ENCODE measurements at regions not wholly inside any gene's neighbourhood (a gene's known extent, or its start where the extent isn't known, plus 50 kb on each side); places are given as distances from the start of the nearest gene placed in this dataset.
A peak's percentile ranks its signal among the peaks of the same experiment; 100 is the strongest.

DNA sequence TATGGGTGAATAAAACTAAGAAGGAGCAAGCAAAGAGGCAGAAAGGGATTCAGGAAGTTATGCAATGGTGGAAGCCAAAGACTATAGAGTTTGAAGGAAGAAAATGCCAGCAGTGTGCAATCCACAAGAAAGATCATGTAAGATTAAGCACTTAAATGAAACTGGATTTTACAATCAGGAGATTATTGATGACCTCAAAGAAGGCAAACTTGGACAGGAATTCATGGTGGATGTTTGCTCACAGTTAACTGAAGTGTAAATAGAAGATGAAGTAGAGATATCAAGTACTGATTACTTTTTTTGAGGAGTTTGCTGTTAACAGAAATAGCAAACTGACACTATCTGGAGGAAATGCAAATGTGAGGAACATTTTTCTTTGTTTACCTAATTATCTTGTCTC, 308.9 kb downstream of the RND3 start:
- intact Hi-C loops (cut with DNase I): no loop called here
- DNase-seq: no peak

DNA sequence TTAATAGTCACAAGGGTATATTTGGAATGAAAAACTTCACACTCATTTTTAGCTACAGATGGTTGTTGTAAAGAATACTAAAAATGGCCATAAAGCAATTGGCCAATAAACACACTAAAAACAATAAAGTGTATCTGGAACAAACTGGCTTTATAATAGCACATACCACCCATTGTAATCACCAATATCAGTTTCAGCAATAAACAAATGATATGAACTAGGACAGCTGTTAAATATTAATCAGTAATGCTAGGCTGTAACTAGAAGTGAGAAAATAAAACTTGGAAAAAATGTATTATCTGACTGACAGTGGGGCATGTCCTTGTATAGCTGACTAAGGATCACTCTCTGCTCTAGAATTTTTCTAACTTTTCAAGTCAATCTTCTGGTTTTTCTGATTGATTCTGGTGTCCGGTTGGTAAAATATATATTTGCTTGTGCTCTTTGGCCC, 312.5 kb downstream of the RND3 start:
- no peak for DNase-seq
- intact Hi-C loops (cut with DNase I): no loop called here

DNA sequence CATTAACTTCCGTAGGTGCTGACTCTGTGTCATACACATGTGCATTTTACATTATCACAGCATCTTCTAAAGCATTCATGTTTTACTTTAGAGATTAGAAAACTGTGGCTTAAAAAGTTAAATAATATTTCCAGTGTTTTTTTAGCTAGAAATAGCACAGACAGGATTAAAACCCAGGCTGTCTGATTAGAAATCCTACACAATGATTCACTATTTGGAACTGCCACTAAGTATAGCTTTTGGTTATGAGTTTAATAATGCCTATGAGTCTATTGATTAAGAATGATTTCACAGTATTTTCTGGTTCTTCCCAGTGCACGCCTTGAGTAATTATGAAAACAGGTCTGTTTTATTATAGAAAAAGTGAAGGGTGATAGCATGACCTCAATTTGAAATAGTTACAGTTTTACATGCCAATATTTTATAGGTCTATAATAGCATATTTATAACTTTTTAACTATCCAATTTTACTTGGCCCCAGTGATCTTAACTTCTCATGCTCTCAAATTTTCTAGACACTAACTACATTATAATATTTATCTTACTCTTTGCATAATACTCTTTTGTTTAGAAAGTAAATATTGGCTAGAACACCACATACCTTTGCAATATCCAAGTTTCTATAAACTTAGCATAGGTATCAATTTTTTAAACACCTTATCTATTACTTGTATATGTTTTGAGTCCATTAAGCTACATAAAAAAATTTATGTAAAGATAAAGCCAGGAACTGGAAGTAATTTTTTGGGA, 313.2 kb downstream of the RND3 start:
- no peak for DNase-seq
- intact Hi-C loops (cut with DNase I): no loop called here

DNA sequence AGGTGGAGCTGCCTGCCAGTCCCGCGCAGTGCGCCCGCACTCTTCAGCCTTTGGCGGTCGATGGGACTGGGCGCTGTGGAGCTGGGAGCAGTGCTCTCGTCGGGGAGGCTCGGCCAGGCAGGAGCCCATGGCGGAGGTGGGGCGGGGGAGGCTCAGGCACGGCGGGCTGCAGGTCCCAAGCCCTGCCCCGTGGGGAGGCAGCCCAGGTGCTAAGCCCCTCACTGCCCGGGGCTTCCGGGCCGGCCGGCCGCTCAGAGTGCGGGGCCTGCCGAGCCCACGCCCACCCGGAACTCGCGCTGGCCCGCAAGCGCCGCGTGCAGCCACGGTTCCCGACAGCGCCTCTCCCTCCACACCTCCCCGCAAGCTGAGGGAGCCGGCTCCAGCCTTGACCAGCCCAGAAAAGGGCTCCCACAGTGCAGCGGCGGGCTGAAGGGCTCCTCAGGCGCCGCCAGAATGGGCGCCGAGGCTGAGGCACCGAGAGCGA, 316.4 kb downstream of the RND3 start:
- intact Hi-C loops (cut with DNase I): no loop called here
- no peak for DNase-seq

DNA sequence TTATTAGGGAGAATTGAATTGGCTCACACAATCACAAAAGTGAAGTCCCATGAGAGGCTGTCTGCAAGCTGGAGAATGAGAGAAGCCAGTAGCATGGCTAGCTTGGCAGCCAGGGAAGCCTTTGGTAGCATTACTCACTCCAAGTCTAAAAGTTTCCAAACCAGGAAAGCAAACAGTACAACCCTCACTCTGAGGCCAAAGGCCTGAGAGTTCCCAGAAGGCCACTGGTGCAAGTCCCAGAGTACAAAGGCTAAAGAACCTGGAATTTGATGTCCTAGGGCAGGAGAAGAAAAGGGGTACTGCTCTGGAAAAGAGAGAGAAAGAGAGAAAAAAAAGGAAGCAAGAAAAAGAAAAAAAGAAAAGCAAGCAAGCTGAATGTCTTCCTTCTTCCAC, 318.2 kb downstream of the RND3 start:
- intact Hi-C loops (cut with DNase I): no loop called here
- DNase-seq: peak in 3 of 42 donors; percentile 11 to 55 (median 22)

DNA sequence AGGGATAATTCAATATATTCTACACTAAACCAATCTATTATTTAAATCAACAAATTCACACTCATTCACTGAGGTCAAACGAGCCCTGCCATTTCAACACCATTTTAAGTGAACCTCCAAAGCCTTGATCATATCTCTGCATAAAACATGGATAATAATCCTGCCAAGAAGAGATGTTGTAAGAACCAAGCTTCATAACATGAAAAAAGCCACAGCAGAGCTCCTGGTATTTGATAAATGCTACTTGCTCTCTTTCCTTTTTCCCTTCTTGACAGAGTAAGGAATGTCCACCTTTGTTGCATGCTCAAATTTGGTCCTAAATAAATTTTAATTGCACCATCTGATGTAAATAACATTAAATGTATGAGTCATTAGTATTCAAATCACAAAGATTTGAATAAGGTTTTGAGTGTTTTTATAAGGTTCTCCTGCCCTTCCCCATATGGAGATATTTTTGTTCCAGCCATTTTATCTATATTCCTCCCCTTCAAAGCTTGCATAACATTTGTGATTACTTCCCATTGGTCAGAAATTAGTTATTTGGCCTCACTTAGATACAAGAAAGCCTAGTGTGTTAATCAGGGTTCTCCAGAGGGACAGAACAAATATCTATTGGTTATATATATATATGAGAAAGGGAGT, 318.8 kb downstream of the RND3 start:
- DNase-seq: no peak
- intact Hi-C loops (cut with DNase I): no loop called here

DNA sequence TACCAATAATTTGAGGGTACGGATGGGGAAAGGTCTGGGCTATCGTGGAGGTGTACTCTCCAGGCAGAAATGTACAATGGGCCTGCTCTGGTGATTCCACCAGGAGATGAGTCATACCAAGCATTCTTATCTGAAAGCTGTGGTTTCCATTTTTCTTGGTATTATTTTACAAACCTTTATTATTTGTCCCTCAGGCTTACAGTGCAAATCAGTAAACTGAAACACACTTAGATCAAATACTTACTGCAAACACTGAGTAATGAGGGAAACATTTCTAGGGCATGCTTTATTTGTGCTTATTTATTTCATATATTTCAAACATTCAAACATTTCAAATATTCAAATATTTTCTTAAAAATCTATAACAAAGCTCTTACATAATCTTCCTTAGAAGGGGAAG, 319.8 kb downstream of the RND3 start:
- intact Hi-C loops (cut with DNase I): no loop called here
- no peak for DNase-seq

DNA sequence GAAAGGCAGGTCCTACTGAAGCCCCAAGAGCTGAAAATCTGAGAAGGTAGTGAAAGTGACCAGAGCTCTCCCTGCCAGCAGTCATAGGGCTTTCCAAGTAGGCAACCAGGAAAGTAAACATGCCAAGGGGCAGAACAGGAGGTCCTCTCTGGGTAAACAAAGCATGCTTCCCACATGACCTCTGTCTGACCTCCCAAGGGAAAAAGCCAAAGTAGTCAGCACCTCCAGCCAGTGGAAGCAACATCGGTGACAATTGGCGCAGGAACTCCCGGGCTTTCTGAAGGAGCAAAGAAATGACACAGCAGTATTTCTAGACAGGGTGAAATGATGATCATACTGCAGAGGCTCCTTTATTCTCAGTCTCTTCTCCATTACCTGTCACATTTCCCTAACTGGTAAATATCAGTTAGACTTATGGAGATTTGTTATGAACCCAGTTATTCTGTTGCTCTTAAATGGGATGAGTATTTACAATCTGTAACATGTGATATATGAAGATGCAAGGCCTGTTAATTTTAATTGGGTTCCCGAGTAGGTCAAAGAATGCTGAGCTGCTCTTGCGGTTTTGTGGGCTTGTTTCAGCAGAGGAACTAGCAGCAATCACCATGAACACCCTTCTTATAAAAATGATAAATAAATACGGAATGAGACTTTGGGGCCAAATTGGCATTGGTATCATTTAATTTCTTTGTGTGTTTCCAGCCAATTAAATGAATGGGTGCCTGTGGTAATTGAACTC, 321.0 kb downstream of the RND3 start:
- intact Hi-C loops (cut with DNase I): no loop called here
- DNase-seq: peak in 31 of 42 donors; percentile 1 to 70 (median 32)

DNA sequence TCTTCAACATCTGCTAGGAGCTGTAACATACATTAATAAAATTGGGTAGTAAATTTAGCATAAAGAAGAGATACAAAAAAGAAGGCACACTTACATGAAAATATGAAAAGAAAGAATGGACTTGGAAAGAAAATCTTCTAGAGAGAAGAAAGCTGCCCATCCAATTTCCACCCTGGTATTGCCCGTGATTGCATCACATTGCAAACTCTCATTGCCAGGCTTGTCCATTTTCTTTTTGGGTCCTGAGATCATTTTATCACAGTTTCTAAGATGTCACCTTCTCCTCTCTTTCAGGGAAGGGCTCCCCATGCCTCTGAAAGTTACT, 321.5 kb downstream of the RND3 start:
- intact Hi-C loops (cut with DNase I): no loop called here
- DNase-seq: peak in 1 of 42 donors; percentile 47

DNA sequence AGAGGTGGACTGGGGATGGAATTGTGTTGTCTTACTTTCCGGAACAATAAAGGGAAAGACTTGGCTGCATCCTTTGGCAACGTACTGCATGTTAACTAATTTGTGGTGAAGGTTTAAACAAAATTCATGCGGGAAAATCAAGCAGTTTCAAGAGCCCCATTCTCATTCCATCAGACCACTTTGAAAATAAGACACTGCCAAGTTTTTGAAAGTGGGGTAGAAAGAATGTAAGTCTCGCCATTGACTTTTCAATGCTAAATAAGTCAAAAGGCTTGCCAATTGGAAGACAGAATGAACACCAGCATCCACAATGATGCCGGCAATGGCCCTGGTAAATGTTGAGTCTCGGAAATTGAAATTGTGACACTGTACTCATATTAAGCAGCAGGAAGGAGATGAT, 322.0 kb downstream of the RND3 start:
- intact Hi-C loops (cut with DNase I): no loop called here

DNA sequence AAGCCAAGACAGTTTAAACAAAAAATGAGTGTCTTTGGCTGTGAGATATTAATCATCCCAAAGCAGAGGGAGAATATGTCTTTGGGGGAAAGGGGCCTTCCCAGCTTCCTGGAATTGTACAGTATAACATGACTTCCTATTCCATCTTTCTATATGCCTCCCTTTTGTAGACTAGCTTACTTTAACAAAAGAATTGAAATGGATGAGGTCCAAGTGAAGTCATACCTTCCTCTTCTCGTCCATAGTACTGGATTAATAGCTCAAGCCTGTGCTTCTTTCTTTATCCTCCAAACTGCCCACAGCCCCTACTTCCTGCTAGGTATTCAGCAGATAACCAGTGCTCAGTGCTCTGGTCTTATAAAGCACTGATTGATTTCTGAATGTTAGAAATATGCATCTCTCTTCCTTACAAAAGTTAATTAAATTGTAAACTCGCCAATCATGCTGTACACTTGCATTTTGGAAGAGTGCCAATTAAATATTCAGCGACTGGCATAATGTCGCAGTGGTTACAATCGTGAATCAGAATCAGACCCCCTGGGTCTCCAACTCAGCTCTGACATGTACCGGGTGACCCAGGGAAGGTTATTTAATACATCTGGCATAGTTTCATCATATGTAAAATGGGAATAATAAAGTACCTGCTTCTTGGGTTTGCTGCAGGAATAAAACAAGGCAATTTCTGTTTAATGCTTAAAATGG, 325.1 kb downstream of the RND3 start:
- DNase-seq: no peak
- intact Hi-C loops (cut with DNase I): no loop called here

More for the DNA sequence above, 322.0 kb downstream of the RND3 start:
- DNase-seq: no peak

DNA sequence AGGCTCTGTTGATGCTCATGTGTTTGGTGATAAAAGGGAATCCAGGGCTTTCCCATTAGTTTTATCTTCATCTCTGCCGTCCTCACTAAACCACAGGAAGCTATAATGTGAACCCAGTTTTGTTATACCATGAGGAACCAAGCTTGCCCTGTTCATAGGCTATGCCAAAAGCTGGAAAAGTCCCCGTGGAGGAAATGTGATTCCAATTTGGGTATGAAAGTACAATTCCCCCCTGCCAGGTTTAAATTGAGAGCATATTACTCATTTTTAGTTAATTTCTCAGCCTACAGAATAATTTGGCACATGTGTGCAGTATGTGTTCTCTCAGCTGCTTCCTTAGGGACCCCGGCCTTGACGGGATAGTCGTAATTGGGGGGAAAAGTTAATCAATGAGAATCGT, 327.4 kb downstream of the RND3 start:
- intact Hi-C loops (cut with DNase I): no loop called here
- no peak for DNase-seq

DNA sequence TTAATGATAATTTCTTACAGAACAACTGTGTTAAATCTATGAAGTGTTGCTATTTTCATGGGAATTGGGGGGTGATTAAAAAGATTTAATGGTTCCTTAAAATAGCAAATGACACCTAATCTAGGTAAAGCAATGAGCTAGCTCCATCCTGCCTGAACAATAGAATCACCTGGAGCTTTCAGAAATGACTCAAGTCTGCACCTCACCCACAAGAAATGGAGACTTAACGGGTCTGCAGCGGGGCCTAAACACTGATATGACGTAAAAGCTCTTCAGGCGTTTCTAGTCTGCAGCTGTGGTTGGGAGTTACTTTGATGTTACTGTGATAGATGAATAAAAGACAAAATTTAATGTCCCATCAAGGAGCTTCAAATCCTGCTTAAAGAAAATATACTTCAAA, 328.2 kb downstream of the RND3 start:
- no peak for DNase-seq
- intact Hi-C loops (cut with DNase I): no loop called here

DNA sequence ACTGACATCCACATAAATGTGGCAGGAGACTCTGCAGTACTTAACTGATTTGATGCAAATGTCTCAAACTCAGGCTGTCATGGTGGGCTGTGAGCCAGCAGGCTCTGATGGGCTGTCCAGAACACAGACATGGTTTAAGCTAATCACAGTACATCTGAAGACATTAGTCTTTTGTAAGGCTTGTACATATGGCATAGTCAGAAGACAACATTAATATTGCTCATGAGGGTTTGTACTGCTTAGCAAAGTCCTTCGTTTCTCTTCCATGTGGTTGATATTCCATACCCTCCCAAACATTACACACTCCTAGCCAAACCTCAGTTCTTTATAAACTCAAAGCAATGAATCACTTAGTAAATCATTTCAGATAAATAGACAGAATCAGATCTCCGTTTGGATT, 330.6 kb downstream of the RND3 start:
- no peak for DNase-seq
- intact Hi-C loops (cut with DNase I): no loop called here

DNA sequence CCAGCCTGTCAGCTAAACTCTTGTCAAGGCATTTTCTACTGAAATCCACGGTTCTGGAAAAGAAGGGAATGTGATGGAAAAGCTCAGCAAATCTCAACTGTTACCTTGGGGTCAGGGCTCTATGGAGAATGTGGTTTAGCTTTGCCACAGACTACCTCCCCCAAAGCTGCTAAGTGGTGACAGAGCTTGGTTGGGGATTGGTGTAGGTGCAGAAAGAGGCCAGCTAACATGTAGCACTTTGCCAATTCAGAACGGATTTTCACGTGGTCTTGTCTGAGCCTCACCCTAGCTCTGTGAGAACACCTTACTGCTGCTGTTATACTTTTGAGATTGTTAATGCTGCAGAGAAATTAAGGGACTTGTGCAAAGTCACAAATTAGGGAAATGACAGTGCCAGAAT, 331.1 kb downstream of the RND3 start:
- no peak for DNase-seq
- intact Hi-C loops (cut with DNase I): no loop called here

DNA sequence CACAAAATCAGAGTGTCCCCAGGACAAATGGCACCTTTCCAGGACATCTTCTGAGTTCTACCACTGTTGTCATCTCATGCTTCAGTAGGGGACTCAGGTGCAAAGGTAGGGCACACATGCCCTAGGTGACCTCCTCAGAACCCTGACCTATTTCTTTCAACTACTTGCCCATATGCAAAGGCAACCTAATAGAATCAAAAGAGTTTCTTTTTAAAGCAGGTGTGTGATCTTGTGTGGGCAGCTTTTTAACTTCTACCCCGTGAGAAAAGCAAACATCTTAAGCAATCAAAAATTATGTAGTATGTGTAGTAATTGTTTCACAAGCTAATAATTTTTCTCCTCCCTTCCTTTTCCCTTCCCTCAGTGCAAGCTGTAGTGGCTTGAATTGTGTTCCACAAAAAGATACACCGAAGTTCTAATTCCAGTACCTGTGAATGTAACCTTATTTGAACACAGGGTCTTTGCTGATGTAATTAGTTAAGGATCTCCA, 333.1 kb downstream of the RND3 start:
- intact Hi-C loops (cut with DNase I): no loop called here
- no peak for DNase-seq

DNA sequence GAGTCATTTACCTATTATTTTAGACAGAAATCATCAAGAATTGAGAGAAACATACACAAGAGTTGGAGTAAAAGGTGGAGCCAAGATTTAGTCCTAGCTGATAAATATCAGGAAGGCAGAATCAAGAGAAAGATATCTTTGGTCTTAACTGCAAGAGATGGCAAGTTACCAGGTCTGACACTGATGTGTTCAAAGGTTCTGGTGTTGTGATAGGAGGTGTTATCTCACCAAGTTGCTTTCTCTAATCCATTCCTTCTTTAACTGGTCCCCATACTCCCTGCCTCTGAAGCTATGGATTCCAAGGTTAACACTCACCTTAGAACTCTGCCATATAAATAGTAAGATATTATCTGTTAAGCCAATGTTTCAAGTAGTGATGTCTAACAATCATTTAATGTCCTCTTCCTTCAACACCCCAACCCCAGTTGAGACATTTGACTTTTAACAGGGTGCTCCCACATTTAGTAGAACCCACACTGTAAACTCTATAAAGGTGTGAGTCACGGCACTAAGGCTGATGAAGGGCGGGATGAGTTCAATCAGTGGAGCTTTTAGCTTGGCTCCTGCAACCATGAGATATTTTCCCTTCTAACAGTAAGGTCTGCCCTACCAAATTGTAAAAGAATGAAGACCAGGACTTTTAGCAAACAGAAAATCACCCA, 333.7 kb downstream of the RND3 start:
- intact Hi-C loops (cut with DNase I): no loop called here
- peak in 2 of 42 donors; percentile 15 to 25 for DNase-seq

DNA sequence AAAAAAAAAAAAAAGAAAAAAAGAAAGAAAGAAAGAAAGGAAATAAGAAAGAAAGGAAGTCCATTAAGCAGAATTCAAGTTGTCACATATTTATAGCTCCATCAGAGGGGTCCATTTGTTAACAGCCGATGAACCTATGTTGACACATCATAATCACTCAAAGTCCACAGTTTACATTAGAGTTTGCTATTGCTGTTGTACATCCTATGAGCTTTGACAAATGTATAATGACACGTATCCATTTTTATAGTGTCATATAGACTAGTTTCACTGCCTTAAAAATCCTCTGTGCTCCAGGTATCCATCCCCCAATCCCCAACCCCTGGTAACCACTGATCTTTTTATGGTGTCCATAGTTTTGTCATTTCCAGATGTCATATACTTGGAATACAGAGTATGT, 335.2 kb downstream of the RND3 start:
- intact Hi-C loops (cut with DNase I): no loop called here
- DNase-seq: no peak

DNA sequence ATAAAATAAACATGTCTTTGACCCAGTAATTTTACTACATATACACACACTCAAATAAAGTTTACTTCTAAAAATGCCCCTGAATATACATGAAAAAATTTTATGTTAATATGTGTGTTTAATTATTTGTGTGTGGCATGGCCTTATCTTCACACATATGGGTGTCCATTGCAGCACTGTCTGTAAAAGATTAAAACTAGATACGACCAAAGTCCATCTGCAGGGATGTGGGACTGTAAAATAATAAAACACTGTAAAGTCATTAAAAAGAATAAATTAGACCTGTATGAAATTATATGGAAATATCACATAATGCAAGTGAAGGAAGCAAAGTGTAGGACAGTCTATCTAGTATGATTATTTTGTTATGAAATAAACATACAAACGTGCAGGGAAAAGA, 337.3 kb downstream of the RND3 start:
- intact Hi-C loops (cut with DNase I): no loop called here
- DNase-seq: no peak

Data from head of caudate nucleus (tissue), 42 donors.